HT-29 (cell line): ENCODE measurements at regions not wholly inside any gene's neighbourhood (a gene's known extent, or its start where the extent isn't known, plus 50 kb on each side); places are given as distances from the start of the nearest gene placed in this dataset.

ENCODE experiments used
- DNase-seq: peaks from one replicate; pipeline ENCODE4 v3.0.0-alpha.2; 2015; ENCODE audit warnings: low spot score

DNA sequence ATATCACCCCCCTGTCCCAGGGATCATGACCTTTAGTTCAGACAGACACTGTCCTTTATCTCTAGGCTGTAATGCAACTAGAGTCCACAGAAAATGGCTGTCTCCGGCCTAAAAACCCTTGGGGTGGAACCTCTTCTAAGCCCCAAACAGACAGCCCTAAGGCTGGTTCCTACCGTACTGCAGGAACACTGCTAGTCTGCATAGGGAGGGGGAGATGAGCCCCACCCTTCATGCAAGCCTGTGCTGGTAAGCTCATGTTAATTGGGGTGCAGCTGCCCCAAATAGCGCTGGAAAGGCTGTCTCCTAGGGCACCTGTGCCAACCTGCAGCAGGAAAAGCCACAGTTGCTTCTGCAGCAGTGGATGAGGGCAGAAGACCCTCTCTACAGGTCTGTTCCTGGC lies 252.1 kb upstream of the MDFIC2 start:
- no peak for DNase-seq

DNA sequence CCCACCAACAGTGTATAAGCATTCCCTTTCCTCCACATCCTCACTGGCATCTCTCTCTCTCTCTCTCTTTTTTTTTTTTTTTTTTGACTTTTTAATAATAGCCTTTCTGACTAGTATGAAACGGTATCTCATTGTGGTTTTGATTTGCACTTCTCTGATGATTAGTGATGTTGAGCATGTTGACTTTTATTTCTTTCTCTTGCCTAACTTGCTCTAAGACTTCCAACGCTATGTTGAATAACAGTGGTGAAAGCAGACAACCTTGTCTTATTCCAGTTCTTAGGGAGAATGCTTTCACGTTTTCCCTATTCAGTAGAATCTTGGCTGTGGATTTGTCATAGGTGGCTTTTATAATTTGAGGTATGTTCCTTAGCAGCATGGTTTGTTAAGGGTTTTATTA lies 249.4 kb upstream of the MDFIC2 start:
- DNase-seq = no peak

DNA sequence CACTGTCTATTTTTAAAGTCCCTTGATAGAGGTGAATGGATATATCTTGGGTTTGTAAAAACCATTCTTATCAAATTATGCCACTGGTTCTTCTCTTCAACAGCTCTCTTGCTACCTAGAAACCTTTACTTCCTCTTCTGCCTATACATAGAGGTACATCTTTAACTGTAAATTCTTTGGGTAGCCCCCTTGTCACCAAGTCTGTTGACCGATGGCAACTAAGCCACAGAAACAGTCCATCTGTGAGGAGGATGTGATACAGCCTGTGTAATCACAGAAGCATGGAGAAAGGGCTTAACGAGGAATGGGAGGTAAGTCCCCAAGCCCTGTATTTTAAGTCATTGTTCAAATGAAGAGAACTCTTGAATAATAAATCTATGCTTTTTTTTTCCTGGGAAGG lies 246.5 kb upstream of the MDFIC2 start:
- no peak for DNase-seq

DNA sequence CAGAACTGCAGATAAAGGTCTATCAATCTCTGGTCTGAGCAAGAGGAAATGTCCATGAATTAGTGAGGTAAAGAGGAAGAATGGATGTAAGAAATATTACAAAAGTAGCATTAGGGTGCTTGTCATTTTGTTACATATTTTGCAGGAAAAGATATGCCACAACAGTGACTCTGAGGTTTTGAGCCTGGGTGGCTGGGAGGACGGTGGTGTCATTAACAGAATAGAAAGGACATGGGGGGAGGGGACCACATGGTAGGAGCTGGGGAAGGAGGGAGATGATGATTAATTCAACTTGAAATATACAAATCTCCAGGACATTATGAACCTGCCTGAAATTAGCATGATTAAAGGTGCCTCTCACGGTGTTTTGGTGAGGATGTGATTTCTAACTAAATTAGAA lies 245.5 kb upstream of the MDFIC2 start:
- DNase-seq = no peak

DNA sequence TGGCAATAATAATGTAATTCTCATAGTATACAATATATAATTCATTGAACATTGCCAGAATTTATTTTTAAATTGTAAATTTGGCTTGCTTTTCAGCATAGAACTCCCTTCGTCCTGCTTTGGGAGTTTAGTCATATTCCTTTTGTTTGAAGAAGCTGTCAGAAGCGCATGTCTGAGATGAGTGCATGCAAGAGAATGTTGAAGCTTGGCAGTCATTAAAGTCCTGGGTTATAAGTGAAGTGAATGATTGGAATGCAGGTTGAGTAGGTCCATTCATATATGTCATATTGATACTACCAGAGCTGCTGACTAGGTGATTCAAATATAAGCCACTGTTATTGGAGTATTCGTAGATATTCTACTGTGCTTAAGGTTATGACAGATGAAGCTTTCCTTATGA lies 243.6 kb upstream of the MDFIC2 start:
- no peak for DNase-seq

DNA sequence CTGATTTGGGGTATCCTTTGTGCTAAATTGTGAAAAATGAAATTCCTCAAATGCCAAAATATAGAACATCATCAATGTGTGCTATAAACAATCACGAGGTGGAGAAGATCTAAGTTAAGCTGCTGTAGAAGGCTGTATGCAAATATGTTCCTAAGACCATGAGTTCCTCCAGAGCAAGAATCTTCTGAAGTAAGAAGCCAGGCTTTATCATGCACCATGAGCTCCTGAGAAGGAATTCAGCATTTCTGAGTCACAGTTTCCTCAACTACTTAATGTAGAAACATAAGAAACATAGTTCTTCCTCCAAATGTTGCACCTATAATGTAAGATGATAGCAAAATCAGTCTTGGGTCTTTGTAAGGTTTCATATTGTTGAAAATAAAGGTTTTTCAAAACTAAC lies 241.7 kb upstream of the MDFIC2 start:
- no peak for DNase-seq

DNA sequence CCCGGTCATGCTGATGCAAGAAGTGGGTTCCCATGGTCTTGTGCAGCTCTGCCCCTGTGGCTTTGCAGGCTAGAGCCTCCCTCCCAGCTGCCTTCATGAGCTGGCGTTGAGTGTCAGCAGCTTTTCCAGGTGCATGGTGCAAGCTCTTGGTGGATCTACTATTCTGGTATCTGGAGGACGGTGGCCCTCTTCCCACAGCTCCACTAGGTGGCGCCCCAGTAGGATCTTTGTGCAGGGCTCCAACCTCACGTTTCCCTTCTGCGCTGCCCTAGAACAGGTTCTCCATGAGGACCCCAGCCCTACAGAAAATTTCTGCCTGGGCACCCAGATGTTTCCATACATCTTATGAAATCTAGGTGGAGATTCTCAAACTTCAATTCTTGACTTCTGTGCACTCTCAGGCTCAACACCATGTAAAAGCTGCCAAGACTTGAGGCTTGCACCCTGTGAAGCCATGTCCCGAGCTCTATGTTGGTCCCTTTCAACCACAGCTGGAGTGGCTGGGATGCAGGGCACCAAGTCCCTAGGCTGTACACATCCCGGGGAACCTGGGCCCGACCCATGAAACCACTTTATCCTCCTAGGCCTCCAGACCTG lies 238.4 kb upstream of the MDFIC2 start:
- peak; percentile 67 for DNase-seq

DNA sequence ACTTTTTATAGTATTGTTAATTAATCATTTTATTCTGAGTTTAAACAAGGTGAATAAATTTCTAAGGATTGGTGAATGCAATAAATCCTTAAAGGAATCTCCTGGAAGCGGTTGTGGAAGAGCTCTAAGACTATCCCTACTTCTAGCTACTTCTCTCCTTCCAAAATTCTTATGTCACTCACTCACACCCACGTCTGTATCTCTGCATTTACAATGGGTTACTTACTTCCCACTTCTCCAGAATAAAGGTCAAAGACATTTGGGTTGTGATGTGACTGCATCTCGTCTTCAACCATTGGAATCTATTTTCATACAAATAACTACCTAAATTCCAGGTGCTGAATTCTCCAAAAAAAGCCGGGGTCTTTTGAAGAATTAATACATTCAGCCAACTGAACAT lies 234.2 kb upstream of the MDFIC2 start:
- DNase-seq = no peak

DNA sequence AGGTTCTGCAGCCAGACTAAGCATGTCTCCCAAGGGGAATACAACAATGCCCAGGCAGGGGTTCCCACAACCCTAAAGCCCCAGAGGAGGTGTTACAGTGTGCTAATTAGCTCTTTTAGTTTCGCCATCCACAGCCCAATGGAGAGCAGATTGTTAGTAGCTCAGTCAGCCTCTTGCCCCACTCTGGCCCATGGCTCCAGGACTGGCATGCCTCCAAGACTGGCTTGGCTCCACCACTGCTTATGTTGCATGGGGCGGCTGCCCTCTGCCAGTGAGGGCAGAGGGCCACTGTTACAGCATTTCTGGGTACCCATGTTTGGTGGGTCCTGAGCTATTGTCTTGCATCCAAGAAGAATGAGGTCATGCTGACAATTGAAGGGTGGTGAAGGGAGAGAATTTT lies 231.1 kb upstream of the MDFIC2 start:
- DNase-seq = no peak

DNA sequence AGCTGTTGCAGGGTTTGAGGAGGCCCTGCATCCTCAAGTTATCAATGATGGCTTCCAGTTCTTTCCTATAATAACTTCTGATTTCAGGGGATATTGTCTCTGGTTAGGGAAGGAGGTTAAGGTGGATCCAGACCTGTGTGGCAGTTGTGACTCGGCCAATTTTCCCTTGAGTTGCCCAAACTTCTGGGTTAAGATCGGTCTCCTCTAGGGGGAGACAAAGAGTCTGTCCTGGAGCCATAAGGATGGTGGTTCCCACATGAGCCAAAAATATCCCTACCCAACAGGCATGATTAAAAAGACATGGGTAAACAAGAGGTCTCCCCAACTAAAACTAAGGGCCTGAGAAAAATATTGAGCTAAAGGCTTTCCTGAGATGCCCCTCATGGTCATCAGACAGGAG lies 227.5 kb upstream of the MDFIC2 start:
- peak; percentile 5 for DNase-seq

DNA sequence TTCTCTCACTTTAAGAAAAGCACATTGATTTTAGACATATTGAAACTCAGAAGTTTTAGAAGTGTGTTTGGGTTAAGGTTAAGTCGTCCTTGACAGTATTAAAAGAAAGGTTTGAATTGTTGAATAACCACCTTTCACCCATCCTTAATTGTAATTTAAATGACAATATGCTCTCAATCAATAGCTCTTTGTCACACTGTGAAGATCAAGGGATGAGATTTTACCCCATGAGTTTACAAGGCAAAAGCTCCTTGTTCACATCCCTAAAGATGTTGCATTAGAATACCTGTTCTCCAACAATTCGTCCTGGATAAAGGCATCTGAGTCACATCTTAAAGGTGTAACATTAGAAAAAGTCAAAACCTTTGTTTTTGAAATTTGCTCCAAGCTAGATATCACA lies 220.4 kb upstream of the MDFIC2 start:
- no peak for DNase-seq

DNA sequence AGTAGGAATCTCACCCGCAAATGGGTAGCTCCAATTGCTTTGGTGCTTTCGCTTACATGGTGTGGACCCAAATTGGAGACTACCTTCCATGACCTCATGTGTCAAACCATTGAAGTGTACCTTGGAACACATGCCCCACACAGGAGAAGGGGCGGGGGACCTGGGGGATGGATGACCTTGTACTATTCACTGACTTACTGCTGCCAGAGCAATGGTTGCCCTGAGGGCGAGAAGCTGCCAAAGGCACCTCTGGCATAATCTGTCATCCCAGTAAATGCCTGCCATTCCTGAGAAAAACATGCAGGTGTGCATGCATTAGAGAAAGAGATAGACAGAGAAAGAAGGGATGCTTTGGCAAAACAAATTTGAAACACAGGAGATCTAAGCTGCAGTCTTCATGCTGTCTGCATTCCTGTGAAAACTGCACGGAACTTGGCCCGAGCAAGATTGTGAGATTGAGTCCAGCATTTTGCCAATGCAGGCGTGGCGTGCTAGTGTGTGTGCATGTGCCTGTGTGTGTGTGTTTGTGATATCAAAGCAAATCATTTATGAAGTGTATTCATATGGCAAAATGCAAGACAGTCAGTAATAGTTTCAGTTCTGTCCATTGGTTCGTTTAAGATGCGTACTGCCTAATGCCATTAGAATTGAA lies 219.5 kb upstream of the MDFIC2 start:
- DNase-seq = no peak

DNA sequence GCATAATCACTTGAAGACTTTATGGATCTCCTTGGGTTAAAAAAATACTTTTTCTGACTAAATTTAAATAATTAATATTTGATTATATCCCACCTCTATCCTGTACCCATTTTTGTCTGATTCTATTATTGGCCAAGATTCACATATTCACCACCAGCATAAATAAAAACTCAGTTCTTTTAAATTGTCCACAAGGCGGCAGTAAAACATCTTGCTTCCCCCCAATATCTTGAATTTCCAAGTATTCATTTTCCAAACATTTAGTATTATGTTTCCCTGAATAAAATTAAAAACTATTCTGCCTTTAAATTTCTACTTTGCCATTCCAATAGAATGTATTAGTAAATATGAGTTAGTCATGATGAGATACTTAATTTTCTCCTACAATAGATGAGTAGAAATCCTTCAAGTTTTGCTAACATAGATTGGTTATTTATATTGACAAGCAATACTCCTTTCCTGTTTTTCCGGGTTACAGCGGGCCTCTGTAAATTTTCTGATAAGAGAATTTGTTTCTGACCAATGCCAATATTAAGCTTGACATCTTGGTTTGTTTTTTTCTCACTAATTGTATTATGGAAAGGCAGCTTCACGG lies 218.7 kb upstream of the MDFIC2 start:
- DNase-seq = peak; percentile 29

DNA sequence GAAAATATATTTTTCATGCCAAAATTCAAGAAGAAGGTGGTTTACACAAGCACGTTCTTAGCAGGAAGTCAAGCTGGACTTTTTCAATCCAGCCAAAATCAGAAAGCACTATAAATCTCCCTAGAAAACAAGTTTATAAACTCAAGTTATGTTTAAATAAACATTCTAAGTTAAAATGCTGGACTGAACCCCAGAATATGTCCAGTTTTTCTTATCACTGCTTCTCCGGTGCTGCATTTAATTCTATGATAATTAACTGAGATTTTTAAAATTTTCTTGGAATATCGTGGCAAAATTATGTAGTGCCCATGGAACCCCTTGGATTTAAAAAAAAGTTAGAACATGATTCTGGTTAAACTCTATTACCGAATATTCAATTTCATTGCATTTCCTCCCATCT lies 218.2 kb upstream of the MDFIC2 start:
- no peak for DNase-seq

DNA sequence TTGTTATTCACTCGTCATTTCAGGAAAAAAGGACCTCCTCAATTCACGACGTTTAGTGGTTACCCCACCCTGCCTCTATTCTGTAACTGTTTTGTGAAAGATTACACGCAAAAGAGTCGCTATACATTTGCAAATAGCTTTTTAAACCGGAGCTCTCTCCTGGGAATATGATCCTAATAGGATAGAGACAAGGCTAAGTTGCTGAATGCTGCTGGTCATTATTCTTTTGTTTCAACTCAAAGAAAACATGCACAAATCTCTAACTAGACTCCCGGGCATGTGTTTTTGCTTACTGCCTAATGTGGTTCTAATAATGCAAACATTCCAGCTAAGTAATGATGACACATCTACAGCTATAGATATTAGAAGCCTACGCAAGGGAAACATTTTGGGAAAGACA lies 214.6 kb upstream of the MDFIC2 start:
- DNase-seq = no peak

DNA sequence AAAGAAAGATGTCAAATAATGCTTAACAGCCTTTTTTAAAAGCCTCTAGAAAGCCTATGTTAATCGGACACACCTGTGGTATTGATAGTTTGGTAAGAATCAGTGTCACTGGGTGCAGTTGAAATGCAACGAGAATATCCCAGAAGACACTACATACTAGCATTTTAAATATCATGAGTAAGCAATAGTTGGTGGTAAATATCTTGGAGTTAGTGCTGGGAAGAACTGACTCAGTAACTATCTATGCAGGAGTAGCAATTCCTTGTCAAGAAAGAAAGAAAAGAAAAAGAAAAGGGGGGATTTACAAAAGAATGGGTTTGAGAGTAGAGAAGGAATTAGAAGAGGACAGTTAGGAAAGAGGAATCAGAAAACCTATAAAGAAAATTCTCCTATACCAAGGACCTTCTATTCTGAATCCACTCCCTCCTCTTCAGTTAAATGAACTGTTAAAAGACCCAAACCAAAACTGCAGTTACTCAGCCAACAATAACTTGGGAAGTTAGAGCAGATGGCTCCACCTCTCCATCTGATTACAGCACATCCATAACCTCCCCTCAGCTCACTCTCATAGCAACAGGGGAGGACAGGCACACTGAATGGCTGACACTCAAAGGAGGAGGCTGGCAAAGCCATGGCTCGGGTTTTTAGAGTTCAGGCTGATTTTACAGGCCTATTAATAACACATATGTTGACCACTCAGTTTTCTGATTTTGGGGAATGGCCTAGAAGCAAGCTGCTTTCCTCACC lies 207.6 kb upstream of the MDFIC2 start:
- DNase-seq = no peak

DNA sequence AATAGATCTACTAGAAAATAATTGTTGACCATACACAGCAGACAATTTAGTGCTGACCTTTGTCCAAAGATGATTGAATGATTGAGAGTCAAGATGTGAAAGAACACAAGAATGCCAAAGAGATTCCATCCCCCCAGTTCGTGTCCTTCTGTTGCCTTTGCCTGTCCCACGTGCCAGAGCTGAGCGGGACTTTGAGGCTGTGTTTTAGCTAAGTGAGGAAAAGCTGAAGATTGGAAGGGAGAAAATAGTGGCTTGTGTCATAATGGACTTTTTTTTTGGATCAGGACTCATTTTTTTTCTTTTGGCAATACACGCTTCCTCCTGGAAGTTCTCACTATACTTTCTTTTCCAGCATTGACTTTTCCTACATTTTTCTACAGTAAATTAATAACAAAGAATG lies 206.6 kb upstream of the MDFIC2 start:
- DNase-seq = no peak

DNA sequence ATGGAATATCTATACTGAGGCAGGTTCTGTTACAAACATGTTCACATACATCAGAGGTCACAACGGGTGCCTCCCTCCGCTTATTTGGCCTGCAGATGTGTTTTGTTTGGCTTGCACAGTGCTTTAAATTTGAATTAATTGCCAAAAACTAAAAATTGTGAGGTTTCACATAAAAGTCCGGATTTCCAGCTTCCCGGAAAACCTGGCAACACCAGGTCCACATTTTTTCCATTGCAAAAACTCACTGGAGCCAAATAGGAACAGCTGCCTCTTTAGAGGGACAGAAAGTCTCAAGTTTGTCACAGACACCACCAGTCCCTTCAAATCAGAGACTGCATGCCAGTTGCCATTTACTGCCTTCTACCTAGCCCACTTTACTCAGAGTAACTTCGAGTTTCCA lies 205.9 kb upstream of the MDFIC2 start:
- DNase-seq = no peak

DNA sequence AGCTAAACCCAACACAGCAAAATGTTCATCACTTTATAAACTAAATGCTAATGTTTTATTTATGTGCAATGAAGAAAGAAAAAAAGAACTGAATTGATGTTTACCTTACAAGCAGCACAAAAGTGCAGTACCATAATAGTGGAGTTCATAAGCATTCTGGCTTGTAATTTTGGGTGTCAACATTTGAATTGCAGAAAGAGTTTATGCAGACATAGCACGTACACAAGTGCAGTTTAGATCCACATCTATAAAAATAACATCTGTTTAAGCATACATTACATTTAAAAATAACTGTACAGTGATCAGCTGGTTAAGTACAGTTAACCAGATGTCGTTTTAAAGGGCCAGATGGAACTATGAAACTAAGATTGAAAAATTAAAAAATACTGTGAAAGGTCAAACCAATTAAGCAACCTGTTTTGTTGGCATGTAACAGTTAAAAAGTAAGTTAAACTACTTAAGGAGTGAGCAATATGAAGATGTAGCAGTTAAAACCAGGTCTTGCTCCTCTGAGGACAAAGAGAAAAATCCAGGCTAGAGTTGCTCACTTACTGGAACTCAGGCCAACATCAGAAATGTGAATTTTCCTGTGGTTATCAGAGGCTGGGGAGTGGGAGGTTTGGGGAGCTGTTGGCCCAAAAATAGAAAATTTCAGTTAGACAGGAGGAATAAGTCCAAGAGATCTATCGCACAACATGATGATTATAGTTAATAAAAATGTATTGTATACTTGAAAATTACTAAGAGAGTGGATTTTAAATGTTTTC lies 204.9 kb upstream of the MDFIC2 start:
- no peak for DNase-seq

DNA sequence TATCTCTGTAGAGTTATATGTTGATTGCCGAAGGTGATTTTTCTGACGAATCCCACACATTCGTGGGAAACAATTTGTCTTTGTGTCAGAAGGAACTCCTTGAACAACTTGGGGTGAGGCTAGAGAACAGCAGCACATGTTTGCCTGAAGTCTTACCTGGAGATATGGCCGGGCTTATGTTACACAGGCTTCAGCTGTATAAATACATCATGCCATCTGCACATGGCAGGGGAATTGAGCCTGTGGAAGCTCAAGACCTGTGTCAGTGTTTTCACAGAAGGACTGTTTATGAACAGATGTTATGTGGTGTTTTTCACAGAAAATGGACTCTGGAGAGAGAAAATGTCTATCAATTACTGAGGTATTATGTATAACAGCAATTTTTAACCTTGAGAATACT lies 203.6 kb upstream of the MDFIC2 start:
- DNase-seq = no peak

DNA sequence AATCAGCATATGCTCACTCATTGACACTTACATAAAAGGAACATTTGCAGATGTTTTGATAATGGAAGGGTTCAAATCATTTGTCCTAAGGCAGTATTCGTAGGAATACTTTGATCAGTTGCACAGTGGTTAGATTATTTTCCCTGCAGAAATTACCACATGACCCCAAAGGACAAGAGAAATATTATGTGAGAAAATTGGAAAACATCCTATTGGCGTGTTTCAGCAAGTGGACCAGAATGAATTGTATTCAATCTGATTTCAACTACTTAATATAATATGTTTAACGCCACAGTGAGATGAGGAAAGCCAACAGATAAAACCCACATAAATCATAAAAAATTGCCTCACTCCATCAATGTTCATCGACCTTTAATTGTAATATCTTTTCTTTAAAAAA lies 195.0 kb upstream of the MDFIC2 start:
- DNase-seq = no peak

DNA sequence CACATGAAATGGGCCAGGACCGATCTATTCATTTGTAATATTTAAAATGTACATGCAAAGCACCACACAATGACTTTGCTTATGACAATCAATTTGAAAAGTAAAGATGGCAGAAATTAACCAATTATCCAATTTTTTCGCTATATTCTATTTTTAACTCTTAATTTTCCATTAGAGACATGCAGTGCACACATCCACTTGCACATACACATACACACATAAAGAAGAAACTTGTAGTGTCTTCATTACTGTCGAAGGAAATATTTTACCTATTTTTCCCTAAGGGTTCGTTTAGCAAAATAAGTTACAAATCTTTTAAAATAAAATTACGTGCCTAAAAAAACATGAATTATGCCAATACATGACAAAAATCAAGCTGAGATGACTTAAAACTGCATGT lies 194.3 kb upstream of the MDFIC2 start:
- DNase-seq = no peak
